SJSA1 (cell line): ENCODE measurements at regions not wholly inside any gene's neighbourhood (a gene's known extent, or its start where the extent isn't known, plus 50 kb on each side); places are given as distances from the start of the nearest gene placed in this dataset.

ENCODE experiments used
- DNase-seq, 2 experiments: peaks; one replicate each; pipeline ENCODE4 v3.0.0-alpha.2; 2015 to 2020; ENCODE audit warnings: low spot score in 2 of 2, low read depth in 1 of 2
- H3K27ac ChIP-seq: fragments of 250-450 bp; sonication (Bioruptor Pico); 2 replicates; pipeline ENCODE4 v1.5.1; 2020; ENCODE audit warnings: mild to moderate bottlenecking, moderate library complexity
- H3K27me3 ChIP-seq: fragments of 250-450 bp; sonication (Bioruptor Pico); replicated peaks from 2 replicates; pipeline ENCODE4 v1.5.1; 2020; ENCODE audit warnings: mild to moderate bottlenecking, moderate library complexity
- H3K36me3 ChIP-seq: fragments of 250-450 bp; sonication (Bioruptor Pico); 2 replicates; pipeline ENCODE4 v1.5.1; 2020; ENCODE audit warnings: mild to moderate bottlenecking
- H3K4me1 ChIP-seq: fragments of 250-450 bp; sonication (Bioruptor Pico); replicated peaks from 2 replicates; pipeline ENCODE4 v1.6.1; 2021; ENCODE audit warnings: mild to moderate bottlenecking
- H3K4me3 ChIP-seq: fragments of 250-450 bp; sonication (Bioruptor Pico); 2 replicates; pipeline ENCODE4 v1.5.1; 2020; ENCODE audit warnings: mild to moderate bottlenecking
- H3K9me3 ChIP-seq: fragments of 250-450 bp; sonication (Bioruptor Pico); replicated peaks from 2 replicates; pipeline ENCODE4 v1.5.1; 2020; ENCODE audit warnings: mild to moderate bottlenecking

GRCh38 chr3:94291686-94292085, 228.8 kb downstream of the NSUN3 start:
- Histone ChIP-seq H3K4me1 (peaks cover 6% of the 10 kb centered on the region; the same call in 1 of the 2 replicates), H3K9me3 (no peaks in the 10 kb centered on the region), H3K27ac (no peak overlapping the region), H3K36me3 (no peaks in the 10 kb centered on the region), H3K27me3 (no peaks in the 10 kb centered on the region), H3K4me3 (no peak overlapping the region)
- DNase-seq = no peak

- H3K27me3 ChIP-seq = no peaks in the 10 kb centered on the region
- H3K27ac ChIP-seq = no peak overlapping the region
- no peak overlapping the region for H3K4me3 ChIP-seq
- H3K36me3 ChIP-seq = no peaks in the 10 kb centered on the region
- DNase-seq = no peak
- H3K4me1 ChIP-seq = peaks cover 6% of the 10 kb centered on the region; the same call in 1 of the 2 replicates
- H3K9me3 ChIP-seq = no peaks in the 10 kb centered on the region
Measured at GRCh38 chr3:94292151-94292550, 229.3 kb downstream of the NSUN3 start.

- H3K4me3 ChIP-seq = no peak overlapping the region
- H3K9me3 ChIP-seq = no peaks in the 10 kb centered on the region
- peak overlapping the region; percentile 13; the same call in 1 of the 2 replicates for H3K27ac ChIP-seq
- H3K36me3 ChIP-seq = no peaks in the 10 kb centered on the region
- peak in 1 of 2 experiments; percentile 16 for DNase-seq
- peaks cover 6% of the 10 kb centered on the region; the same call in 1 of the 2 replicates for H3K4me1 ChIP-seq
- no peaks in the 10 kb centered on the region for H3K27me3 ChIP-seq
Measured at GRCh38 chr3:94293793-94294195, 230.9 kb downstream of the NSUN3 start.

GRCh38 chr3:94294806-94295205, 231.9 kb downstream of the NSUN3 start:
- Histone ChIP-seq H3K9me3 (no peaks in the 10 kb centered on the region), H3K4me3 (no peak overlapping the region), H3K4me1 (peaks cover 6% of the 10 kb centered on the region; the same call in 1 of the 2 replicates), H3K27ac (no peak overlapping the region), H3K27me3 (no peaks in the 10 kb centered on the region), H3K36me3 (no peaks in the 10 kb centered on the region)
- no peak for DNase-seq

GRCh38 chr3:94299716-94300115, 236.9 kb downstream of the NSUN3 start:
- H3K4me3 ChIP-seq = no peak overlapping the region
- no peaks in the 10 kb centered on the region for H3K4me1 ChIP-seq

GRCh38 chr3:94301366-94301765, 238.5 kb downstream of the NSUN3 start:
- no peak for DNase-seq
- H3K27me3 ChIP-seq = no peaks in the 10 kb centered on the region
- no peaks in the 10 kb centered on the region for H3K4me1 ChIP-seq
- no peaks in the 10 kb centered on the region for H3K36me3 ChIP-seq
- no peaks in the 10 kb centered on the region for H3K9me3 ChIP-seq
- no peak overlapping the region for H3K27ac ChIP-seq
- H3K4me3 ChIP-seq = no peak overlapping the region

More at GRCh38 chr3:94299716-94300115, 236.9 kb downstream of the NSUN3 start:
- no peaks in the 10 kb centered on the region for H3K9me3 ChIP-seq
- no peak overlapping the region for H3K27ac ChIP-seq
- no peaks in the 10 kb centered on the region for H3K36me3 ChIP-seq
- DNase-seq = no peak
- H3K27me3 ChIP-seq = no peaks in the 10 kb centered on the region

GRCh38 chr3:94303266-94303665, 240.4 kb downstream of the NSUN3 start:
- Histone ChIP-seq H3K4me3 (no peak overlapping the region), H3K9me3 (no peaks in the 10 kb centered on the region), H3K36me3 (no peaks in the 10 kb centered on the region), H3K27me3 (no peaks in the 10 kb centered on the region), H3K4me1 (no peaks in the 10 kb centered on the region), H3K27ac (no peak overlapping the region)
- DNase-seq = no peak

- DNase-seq = peak in 1 of 2 experiments; percentile 4
- H3K36me3 ChIP-seq = no peaks in the 10 kb centered on the region
- no peaks in the 10 kb centered on the region for H3K27me3 ChIP-seq
- H3K4me3 ChIP-seq = no peak overlapping the region
- no peaks in the 10 kb centered on the region for H3K4me1 ChIP-seq
- no peak overlapping the region for H3K27ac ChIP-seq
- H3K9me3 ChIP-seq = no peaks in the 10 kb centered on the region
Measured at GRCh38 chr3:94303897-94304296, 241.0 kb downstream of the NSUN3 start.

GRCh38 chr3:94304954-94305353, 242.1 kb downstream of the NSUN3 start:
- H3K27me3 ChIP-seq = no peaks in the 10 kb centered on the region
- no peaks in the 10 kb centered on the region for H3K4me1 ChIP-seq
- no peak for DNase-seq
- no peaks in the 10 kb centered on the region for H3K36me3 ChIP-seq
- no peak overlapping the region for H3K4me3 ChIP-seq
- H3K9me3 ChIP-seq = no peaks in the 10 kb centered on the region
- no peak overlapping the region for H3K27ac ChIP-seq

- Histone ChIP-seq H3K27ac (no peak overlapping the region), H3K9me3 (no peaks in the 10 kb centered on the region), H3K27me3 (no peaks in the 10 kb centered on the region), H3K4me1 (no peaks in the 10 kb centered on the region), H3K36me3 (no peaks in the 10 kb centered on the region), H3K4me3 (no peak overlapping the region)
- DNase-seq = no peak
Measured at GRCh38 chr3:94305835-94306611, 243.2 kb downstream of the NSUN3 start.

GRCh38 chr3:94307588-94307987, 244.7 kb downstream of the NSUN3 start:
- Histone ChIP-seq H3K4me1 (no peaks in the 10 kb centered on the region), H3K9me3 (no peaks in the 10 kb centered on the region), H3K27ac (no peak overlapping the region), H3K36me3 (no peaks in the 10 kb centered on the region), H3K4me3 (no peak overlapping the region), H3K27me3 (no peaks in the 10 kb centered on the region)
- no peak for DNase-seq

- Histone ChIP-seq H3K4me1 (no peaks in the 10 kb centered on the region), H3K27me3 (no peaks in the 10 kb centered on the region), H3K9me3 (no peaks in the 10 kb centered on the region), H3K27ac (no peak overlapping the region), H3K36me3 (no peaks in the 10 kb centered on the region), H3K4me3 (no peak overlapping the region)
- DNase-seq = no peak
Measured at GRCh38 chr3:94308767-94309166, 245.9 kb downstream of the NSUN3 start.

- Histone ChIP-seq H3K27me3 (no peaks in the 10 kb centered on the region), H3K9me3 (no peaks in the 10 kb centered on the region), H3K4me3 (no peak overlapping the region), H3K36me3 (no peaks in the 10 kb centered on the region), H3K4me1 (no peaks in the 10 kb centered on the region), H3K27ac (no peak overlapping the region)
- DNase-seq = no peak
Measured at GRCh38 chr3:94310341-94311135, 247.7 kb downstream of the NSUN3 start.

GRCh38 chr3:94311651-94312050, 248.8 kb downstream of the NSUN3 start:
- Histone ChIP-seq H3K27me3 (no peaks in the 10 kb centered on the region), H3K4me3 (no peak overlapping the region), H3K9me3 (no peaks in the 10 kb centered on the region), H3K27ac (no peak overlapping the region), H3K4me1 (no peaks in the 10 kb centered on the region), H3K36me3 (no peaks in the 10 kb centered on the region)
- no peak for DNase-seq
